H9 (cell line): ENCODE measurements at regions not wholly inside any gene's neighbourhood (a gene's known extent, or its start where the extent isn't known, plus 50 kb on each side); places are given as distances from the start of the nearest gene placed in this dataset.

Source experiments
- DNase-seq: peaks from one replicate; pipeline ENCODE4 v3.0.0-alpha.2; 2017
- H2AFZ ChIP-seq: one replicate; pipeline ENCODE4 v1.6.1; 2013; ENCODE audit warnings: mild to moderate bottlenecking, low read length, control low read depth, moderate library complexity
- H2AK5ac ChIP-seq: 2 replicates; pipeline ENCODE4 v1.6.1; 2013; ENCODE audit warnings: low read length, control low read depth, mixed read lengths; ENCODE audit not compliant: insufficient read length
- H2BK120ac ChIP-seq: one replicate; pipeline ENCODE4 v1.6.1; 2013; ENCODE audit warnings: low read depth, mild to moderate bottlenecking, low read length, control low read depth, inconsistent platforms; ENCODE audit not compliant: poor library complexity, severe bottlenecking
- H2BK12ac ChIP-seq: 2 replicates; pipeline ENCODE4 v1.6.1; 2013; ENCODE audit warnings: low read length, control low read depth, mixed read lengths, low read depth; ENCODE audit not compliant: insufficient read length
- H2BK15ac ChIP-seq: 2 replicates; pipeline ENCODE4 v1.6.1; 2013; ENCODE audit warnings: low read depth, low read length, control low read depth
- H2BK20ac ChIP-seq: one replicate; pipeline ENCODE4 v1.6.1; 2013; ENCODE audit warnings: low read depth, mild to moderate bottlenecking, low read length, control low read depth, inconsistent platforms; ENCODE audit not compliant: poor library complexity, severe bottlenecking
- H2BK5ac ChIP-seq: 2 replicates; pipeline ENCODE4 v1.6.1; 2013; ENCODE audit warnings: low read length, control low read depth, mixed read lengths; ENCODE audit not compliant: insufficient read length
- H3K14ac ChIP-seq: 2 replicates; pipeline ENCODE4 v1.6.1; 2013; ENCODE audit warnings: low read length, control low read depth; ENCODE audit not compliant: insufficient read depth
- H3K18ac ChIP-seq: 2 replicates; pipeline ENCODE4 v1.6.1; 2013; ENCODE audit warnings: low read depth, mild to moderate bottlenecking, mixed read lengths, low read length, control low read depth; ENCODE audit not compliant: insufficient read length
- H3K23ac ChIP-seq: 2 replicates; pipeline ENCODE4 v1.6.1; 2013; ENCODE audit warnings: low read length, control low read depth, mixed read lengths, low read depth; ENCODE audit not compliant: insufficient read length
- H3K23me2 ChIP-seq: 2 replicates; pipeline ENCODE4 v1.6.1; 2013; ENCODE audit warnings: low read depth, mild to moderate bottlenecking, mixed read lengths, low read length, control low read depth; ENCODE audit not compliant: insufficient read length, poor library complexity, severe bottlenecking
- H3K27ac ChIP-seq: 2 replicates; pipeline ENCODE4 v1.5.1; 2013; ENCODE audit warnings: low read length, control low read depth, mixed read lengths, low read depth; ENCODE audit not compliant: insufficient read length
- H3K27me3 ChIP-seq: 2 replicates; pipeline ENCODE4 v1.6.1; 2013; ENCODE audit warnings: low read length, control low read depth, inconsistent platforms; ENCODE audit not compliant: insufficient read depth
- H3K4ac ChIP-seq: 2 replicates; pipeline ENCODE4 v1.6.1; 2013; ENCODE audit warnings: low read depth, mild to moderate bottlenecking, control low read depth, inconsistent platforms, low read length, moderate library complexity
- H3K4me1 ChIP-seq: 2 replicates; pipeline ENCODE4 v1.6.1; 2013; ENCODE audit warnings: low read length, control low read depth, inconsistent platforms; ENCODE audit not compliant: insufficient read depth
- H3K4me2 ChIP-seq: 2 replicates; pipeline ENCODE4 v1.6.1; 2013; ENCODE audit warnings: low read length, control low read depth, mixed read lengths; ENCODE audit not compliant: insufficient read length, insufficient read depth
- H3K56ac ChIP-seq: 2 replicates; pipeline ENCODE4 v1.6.1; 2013; ENCODE audit warnings: low read depth, mild to moderate bottlenecking, mixed read lengths, low read length, control low read depth; ENCODE audit not compliant: insufficient read length
- H3K79me1 ChIP-seq: 2 replicates; pipeline ENCODE4 v1.6.1; 2013; ENCODE audit warnings: low read depth, mild to moderate bottlenecking, moderate library complexity, low read length, control low read depth, inconsistent platforms; ENCODE audit not compliant: insufficient read depth, poor library complexity, severe bottlenecking
- H3K79me2 ChIP-seq: 2 replicates; pipeline ENCODE4 v1.6.1; 2013; ENCODE audit warnings: low read length, control low read depth, inconsistent platforms; ENCODE audit not compliant: insufficient read depth
- H3K9ac ChIP-seq: 2 replicates; pipeline ENCODE4 v1.6.1; 2013; ENCODE audit warnings: low read length, control low read depth, mixed read lengths; ENCODE audit not compliant: insufficient read length; ENCODE audit errors: extremely low read depth
- H3K9me3 ChIP-seq: one replicate; pipeline ENCODE4 v1.6.1; 2013; ENCODE audit warnings: low read depth, low read length, inconsistent platforms; ENCODE audit not compliant: control insufficient read depth
- H3T11ph ChIP-seq: one replicate; pipeline ENCODE4 v1.6.1; 2013; ENCODE audit warnings: mild to moderate bottlenecking, low read length, control low read depth, inconsistent platforms
- H4K20me1 ChIP-seq: one replicate; pipeline ENCODE4 v1.6.1; 2013; ENCODE audit not compliant: control insufficient read depth, insufficient read length, insufficient read depth
- H4K5ac ChIP-seq: 2 replicates; pipeline ENCODE4 v1.6.1; 2013; ENCODE audit warnings: low read depth, mild to moderate bottlenecking, mixed read lengths, low read length, control low read depth; ENCODE audit not compliant: insufficient read length
- H4K8ac ChIP-seq: replicated peaks from 2 replicates; pipeline ENCODE4 v1.6.1; 2013; ENCODE audit warnings: low read length, control low read depth, mixed read lengths, low read depth; ENCODE audit not compliant: insufficient read length
- H4K91ac ChIP-seq: 2 replicates; pipeline ENCODE4 v1.6.1; 2013; ENCODE audit warnings: low read depth, mild to moderate bottlenecking, moderate library complexity, mixed read lengths, low read length, control low read depth; ENCODE audit not compliant: insufficient read length
- H3K27ac Mint-ChIP-seq, 3 experiments: 2 replicates in 2 of 3; 3 replicates in 1 of 3; pipeline ENCODE4 v1.8.0; 2020 to 2021; ENCODE audit warnings: mixed read lengths in 3 of 3, mild to moderate bottlenecking in 1 of 3, moderate library complexity in 1 of 3
- H3K27me3 Mint-ChIP-seq: 2 replicates; pipeline ENCODE4 v1.8.0; 2021; ENCODE audit warnings: low read depth, mild to moderate bottlenecking, moderate library complexity, mixed read lengths
- H3K36me3 Mint-ChIP-seq, 3 experiments: 2 replicates in 2 of 3; 3 replicates in 1 of 3; pipeline ENCODE4 v1.8.0; 2020 to 2021; ENCODE audit warnings: low read depth in 3 of 3, mixed read lengths in 3 of 3; ENCODE audit not compliant: insufficient read depth in 1 of 3
- H3K4me1 Mint-ChIP-seq, 2 experiments: 2 replicates each; pipeline ENCODE4 v1.8.0; 2020; ENCODE audit warnings: mixed read lengths in 2 of 2
- H3K4me3 Mint-ChIP-seq, 2 experiments: 2 replicates in 1 of 2; 3 replicates in 1 of 2; pipeline ENCODE4 v1.8.0; 2020 to 2021; ENCODE audit warnings: mild to moderate bottlenecking in 2 of 2, mixed read lengths in 2 of 2, moderate library complexity in 1 of 2
- H3K9me3 Mint-ChIP-seq, 2 experiments: 2 replicates in 1 of 2; 3 replicates in 1 of 2; pipeline ENCODE4 v1.8.0; 2020; ENCODE audit warnings: mild to moderate bottlenecking in 2 of 2, mixed read lengths in 2 of 2, moderate library complexity in 1 of 2
- WGBS: extraction: QIAGEN DNeasy Blood & Tissue Kit; methylation state at CpG from one replicate; pipeline ENCODE4 v1.1.7; 2013; ENCODE audit warnings: missing lambda C conversion rate, low lambda C conversion rate, mixed read lengths; ENCODE audit not compliant: insufficient read length; ENCODE audit errors: extremely low coverage; 5-methylcytosine and 5-hydroxymethylcytosine counted together
- TF ChIP-seq, protein P1 (sequence below): fragments of 200-600 bp; sonication (generic); conservative IDR thresholded peaks from 3 replicates; pipeline ENCODE4 v1.8.0; 2021; ENCODE audit warnings: antibody characterized with exemption, mild to moderate bottlenecking

DNA sequence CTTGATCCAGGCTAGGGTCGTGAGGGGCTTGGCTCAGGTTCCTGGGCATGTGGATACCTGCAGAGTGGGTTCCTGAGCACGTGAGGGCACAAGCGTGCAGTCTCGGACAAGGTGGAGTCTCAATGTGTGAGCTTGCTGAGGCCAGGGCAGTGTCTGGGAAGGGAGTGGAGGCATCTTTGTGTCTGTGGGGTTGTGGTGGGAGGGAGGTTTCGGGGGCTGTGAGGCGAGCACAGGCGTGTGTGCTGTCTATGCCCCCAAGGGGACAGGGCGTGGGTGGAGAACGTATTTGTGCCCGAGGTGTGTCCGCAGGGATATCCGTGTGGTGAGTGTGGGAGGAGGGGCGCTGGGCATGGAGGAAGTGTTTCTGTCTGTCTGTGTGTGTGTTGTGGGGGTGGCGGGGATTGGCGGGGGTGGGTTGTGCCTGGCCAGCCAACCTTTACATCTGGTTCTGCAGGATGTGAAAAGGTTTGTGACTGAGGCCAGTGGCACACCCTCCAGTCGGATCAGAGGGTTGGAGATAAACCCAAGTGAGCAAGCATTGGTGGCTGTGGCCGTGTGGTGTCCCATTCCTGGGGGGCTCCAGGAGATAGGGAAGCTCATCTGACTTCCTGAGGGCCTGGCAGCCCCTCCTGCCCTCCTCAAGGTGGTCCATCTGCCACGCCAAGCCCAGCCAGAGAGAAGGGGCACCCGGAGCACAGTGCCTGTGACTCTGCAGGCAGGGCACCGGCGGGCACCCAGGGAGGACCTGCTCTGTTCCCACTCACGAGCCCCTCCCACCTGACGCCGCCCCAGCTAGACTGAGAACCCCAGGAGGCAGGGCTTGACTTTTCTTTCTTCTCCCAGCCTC, 57.1 kb downstream of the ZFP36L2 start:
- Histone ChIP-seq H3K18ac (no peak overlapping the region), H3K79me2 (no peaks in the 10 kb centered on the region), H3K79me1 (no peaks in the 10 kb centered on the region), H2BK12ac (no peak overlapping the region), H2AK5ac (no peak overlapping the region), H4K5ac (no peak overlapping the region), H4K8ac (no peak overlapping the region), H2BK5ac (no peak overlapping the region), H3K4ac (no peak overlapping the region), H4K91ac (no peak overlapping the region), H3K4me2 (no peak overlapping the region), H3K23ac (no peak overlapping the region), H3K9ac (no peak overlapping the region), H3K9me3 (no peaks in the 10 kb centered on the region), H2BK15ac (no peak overlapping the region), H3K27ac (no peak overlapping the region), H3T11ph (no peak overlapping the region), H2BK20ac (no peak overlapping the region), H3K4me1 (no peaks in the 10 kb centered on the region), H2BK120ac (no peak overlapping the region), H3K23me2 (no peaks in the 10 kb centered on the region), H4K20me1 (no peaks in the 10 kb centered on the region), H3K14ac (no peak overlapping the region), H2AFZ (no peak overlapping the region), H3K56ac (no peak overlapping the region), H3K27me3 (no peaks in the 10 kb centered on the region)
- Mint-ChIP-seq H3K4me1 (peaks cover 29% of the 10 kb centered on the region in 2 experiments), H3K27ac (peak overlapping the region in 1 of 3 experiments; percentile 95; a peak in 3 of 7 replicates), H3K27me3 (peaks cover 2% of the 10 kb centered on the region), H3K4me3 (0 out of 5 replicates have a peak overlapping the region, but pooled peaks of 1 of the 2 experiments have one; percentile 64), H3K9me3 (no peaks in the 10 kb centered on the region), H3K36me3 (no peaks in the 10 kb centered on the region)
- whole genome bisulfite sequencing = no CpG with 5 or more reads among the region's 24 CpGs
- DNase-seq = peak; percentile 28
- TF ChIP-seq, protein P1, sequence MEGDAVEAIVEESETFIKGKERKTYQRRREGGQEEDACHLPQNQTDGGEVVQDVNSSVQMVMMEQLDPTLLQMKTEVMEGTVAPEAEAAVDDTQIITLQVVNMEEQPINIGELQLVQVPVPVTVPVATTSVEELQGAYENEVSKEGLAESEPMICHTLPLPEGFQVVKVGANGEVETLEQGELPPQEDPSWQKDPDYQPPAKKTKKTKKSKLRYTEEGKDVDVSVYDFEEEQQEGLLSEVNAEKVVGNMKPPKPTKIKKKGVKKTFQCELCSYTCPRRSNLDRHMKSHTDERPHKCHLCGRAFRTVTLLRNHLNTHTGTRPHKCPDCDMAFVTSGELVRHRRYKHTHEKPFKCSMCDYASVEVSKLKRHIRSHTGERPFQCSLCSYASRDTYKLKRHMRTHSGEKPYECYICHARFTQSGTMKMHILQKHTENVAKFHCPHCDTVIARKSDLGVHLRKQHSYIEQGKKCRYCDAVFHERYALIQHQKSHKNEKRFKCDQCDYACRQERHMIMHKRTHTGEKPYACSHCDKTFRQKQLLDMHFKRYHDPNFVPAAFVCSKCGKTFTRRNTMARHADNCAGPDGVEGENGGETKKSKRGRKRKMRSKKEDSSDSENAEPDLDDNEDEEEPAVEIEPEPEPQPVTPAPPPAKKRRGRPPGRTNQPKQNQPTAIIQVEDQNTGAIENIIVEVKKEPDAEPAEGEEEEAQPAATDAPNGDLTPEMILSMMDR = no peak
